ENCODE measurements at regions not wholly inside any gene's neighbourhood (a gene's known extent, or its start where the extent isn't known, plus 50 kb on each side); places are given as distances from the start of the nearest gene placed in this dataset.

DNA sequence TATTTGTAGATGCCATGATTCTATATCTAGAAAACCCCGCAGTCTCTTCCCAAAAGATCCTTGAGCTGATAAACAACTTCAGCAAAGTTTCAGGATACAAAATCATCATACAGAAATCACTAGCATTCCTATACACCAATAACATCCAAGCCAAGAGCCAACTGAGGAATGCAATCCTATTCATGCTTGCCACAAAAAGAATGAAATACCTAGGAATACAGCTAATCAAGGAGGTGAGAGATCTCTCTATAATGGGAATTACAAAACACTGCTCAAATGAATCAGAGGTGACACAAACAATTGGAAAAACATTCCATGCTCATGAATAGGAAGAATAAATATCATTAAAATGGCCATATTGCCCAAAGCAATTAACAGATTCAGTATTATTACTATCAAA, 551.4 kb upstream of the SLC39A10 start:
- no peak for TF ChIP-seq EZH2phosphoT487 (IDR thresholded peaks at IDR 0.05; ENCODE audit: borderline replicate concordance)
- TF ChIP-seq CTCF (conservative IDR thresholded peaks at IDR 0.05; ENCODE audit: low read length): no peak
